Heart right ventricle (tissue), 16 donors: ENCODE measurements at regions not wholly inside any gene's neighbourhood (a gene's known extent, or its start where the extent isn't known, plus 50 kb on each side); places are given as distances from the start of the nearest gene placed in this dataset.

Experiments
- ATAC-seq, 8 donors: fragments of 200-7000 bp; cut with Tn5 transposase; one replicate each; pipeline ENCODE4 v1.9.1; 2020; ENCODE audit warnings: mild to moderate bottlenecking in 8 of 8, moderate library complexity in 8 of 8, moderate number of reproducible peaks in 1 of 8
- DNase-seq, 2 donors: peaks; one replicate each; pipeline ENCODE4 v3.0.0-alpha.2; 2020
- H3K27ac ChIP-seq, 10 donors: fragments of 200-600 bp; sonication (generic) in 2 of 10; one replicate each; pipeline versions ENCODE4 v1.5.0 to v1.8.0; 2020 to 2022; ENCODE audit warnings: mild to moderate bottlenecking in 3 of 10
- H3K27me3 ChIP-seq, 7 donors: fragments of 200-600 bp; one replicate each; pipeline ENCODE4 v1.8.0; 2021 to 2022; ENCODE audit warnings: mild to moderate bottlenecking in 2 of 7
- H3K36me3 ChIP-seq, 9 donors: fragments of 200-600 bp; sonication (generic) in 1 of 9; one replicate each; pipeline versions ENCODE4 v1.5.0 to v1.8.0; 2020 to 2022; ENCODE audit warnings: mild to moderate bottlenecking in 2 of 9
- H3K4me1 ChIP-seq, 9 donors: fragments of 200-600 bp; sonication (generic) in 1 of 9; one replicate each; pipeline versions ENCODE4 v1.5.0 to v1.8.0; 2020 to 2022; ENCODE audit warnings: mild to moderate bottlenecking in 4 of 9
- H3K4me3 ChIP-seq, 10 donors: fragments of 200-600 bp; sonication (generic) in 2 of 10; one replicate each; pipeline versions ENCODE4 v1.5.0 to v1.8.0; 2020 to 2022; ENCODE audit warnings: mild to moderate bottlenecking in 7 of 10, moderate library complexity in 2 of 10
- H3K9me3 ChIP-seq, 11 donors: fragments of 200-600 bp in 10 of 11; sonication (generic) in 2 of 11; one replicate each; pipeline versions ENCODE4 v1.5.0 to v1.8.0; 2013 to 2022; ENCODE audit warnings: mild to moderate bottlenecking in 2 of 11, control low read depth in 1 of 11, moderate library complexity in 1 of 11
- CTCF ChIP-seq, 9 donors: fragments of 200-600 bp; sonication (generic) in 2 of 9; IDR thresholded peaks; one replicate each; pipeline versions ENCODE4 v1.5.0 to v1.8.0; 2021 to 2022; ENCODE audit warnings: antibody characterized with exemption in 9 of 9, mild to moderate bottlenecking in 5 of 9, moderate library complexity in 1 of 9
- WGBS, 2 donors: extraction: QIAGEN DNeasy Blood & Tissue Kit; methylation state at CpG; one replicate each; pipeline ENCODE4 v1.1.7; 2013; ENCODE audit warnings: inconsistent platforms in 1 of 2; 5-methylcytosine and 5-hydroxymethylcytosine counted together
- intact Hi-C, 10 donors: fragments of 100-400 bp; cut with DNase I; formaldehyde crosslinking; loops; one replicate each; pipeline versions ENCODE4 v1.11.1 to v1.14.2; 2022
- donor health status: Arrhythmogenic right ventricular cardiomyopathy.
- donor health status: ischemic (EF 13 %, LVEDD 7.1; RV severe dilation, severe dysfunction).
- donor health status: healthy with polysubstance abuse.
- donor health status: DM: no; HTN: yes; CAD: no.
- donor health status: DM: no; HTN: no; CAD: no.
- donor health status: ischemic (EF 25% LVEDD 6.9; RV normal size, moderate dysfunction).
- donor health status: ischemic (EF 25% LVEDD 5.7; RV mildly dilated, moderate dysfunction).
- donor health status: healthy.
- donor health status: DM: yes; HTN: yes; CAD: no.
- donor health status: Ischemic cardiomyopathy.
- donor health status: ischemic (EF 35%, LVEDD 5.7; RV mildly dilated, moderate dysfunction).
- donor health status: nonischemic (EF 11% LVEDD 7.7; RV severe dilation, severe dysfunction).
- donor health status: DM: yes; HTN: yes; CAD: no.
- donor health status: PGD.
- donor health status: ischemic (EF 29% LVEDD 5.4; RV normal size, mild dysfunction).
- donor health status: nonischemic (EF 23%, LVEDD 6.1; RV moderate dilation, normal function).

DNA sequence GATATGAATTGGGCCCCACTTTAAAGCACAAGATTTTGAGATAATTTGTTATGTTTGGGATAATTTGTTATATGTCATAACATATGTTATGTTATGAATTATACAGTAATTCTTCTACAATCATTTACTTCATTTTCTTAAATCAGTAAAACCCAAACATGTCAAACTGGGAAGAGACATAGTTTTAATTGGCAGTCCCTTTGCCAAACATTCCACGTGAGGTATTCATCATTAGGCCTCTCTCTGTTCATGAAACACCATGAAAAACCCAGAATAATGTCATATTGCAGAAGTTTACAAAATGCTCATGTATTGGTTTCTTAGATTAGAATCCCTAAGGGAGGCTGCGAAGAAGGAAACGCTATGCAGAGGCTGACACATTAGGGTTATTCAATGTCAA lies 89.4 kb upstream of the PDE10A start:
- DNase-seq, result no peak
- Histone ChIP-seq H3K4me3 (no peak overlapping the region), H3K27me3 (no peaks in the 10 kb centered on the region), H3K9me3 (peaks cover 0 to 4% (median 0%) of the 10 kb centered on the region in 11 donors), H3K4me1 (no peaks in the 10 kb centered on the region), H3K36me3 (no peaks in the 10 kb centered on the region), H3K27ac (no peak overlapping the region)
- no peak for ATAC-seq
- TF ChIP-seq CTCF (IDR thresholded peaks at IDR 0.05), result no peak
- intact Hi-C loops, result no loop called here
- WGBS, 2 donors, result 87 to 94% methylated on average over 3 of the region's 3 CpGs

- intact Hi-C loops, result no loop called here
- H3K36me3 ChIP-seq, result no peaks in the 10 kb centered on the region
- H3K27ac ChIP-seq, result no peak overlapping the region
- H3K4me1 ChIP-seq, result no peaks in the 10 kb centered on the region
- DNase-seq (no peak), ATAC-seq (no peak)
- no peak for TF ChIP-seq CTCF (IDR thresholded peaks at IDR 0.05)
- H3K27me3 ChIP-seq, result no peaks in the 10 kb centered on the region
- no peak overlapping the region for H3K4me3 ChIP-seq
- peaks cover 0 to 4% (median 0%) of the 10 kb centered on the region in 11 donors for H3K9me3 ChIP-seq
- WGBS, 2 donors, result 89 to 90% methylated on average over 7 of the region's 7 CpGs
These were observed 88.4 kb upstream of the PDE10A start for GRCh38 chr6:165751486-165751885.

DNA sequence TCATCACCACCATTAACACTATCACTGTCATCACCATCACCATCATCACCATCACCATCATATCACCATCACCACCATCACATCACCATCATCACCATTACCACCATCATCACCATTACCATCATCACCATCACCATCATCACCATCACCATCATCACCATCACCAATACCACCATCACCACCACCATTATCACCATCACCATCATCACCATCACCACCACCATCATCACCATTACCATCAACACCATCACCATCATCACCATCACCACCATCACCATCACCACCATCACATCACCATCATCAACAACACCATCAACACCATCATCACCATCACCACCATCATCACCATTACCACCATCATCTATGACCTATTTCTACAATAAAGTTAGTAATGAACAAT lies 86.1 kb upstream of the PDE10A start:
- no peak for TF ChIP-seq CTCF (IDR thresholded peaks at IDR 0.05)
- ATAC-seq, result no peak
- intact Hi-C loops, result no loop called here

DNA sequence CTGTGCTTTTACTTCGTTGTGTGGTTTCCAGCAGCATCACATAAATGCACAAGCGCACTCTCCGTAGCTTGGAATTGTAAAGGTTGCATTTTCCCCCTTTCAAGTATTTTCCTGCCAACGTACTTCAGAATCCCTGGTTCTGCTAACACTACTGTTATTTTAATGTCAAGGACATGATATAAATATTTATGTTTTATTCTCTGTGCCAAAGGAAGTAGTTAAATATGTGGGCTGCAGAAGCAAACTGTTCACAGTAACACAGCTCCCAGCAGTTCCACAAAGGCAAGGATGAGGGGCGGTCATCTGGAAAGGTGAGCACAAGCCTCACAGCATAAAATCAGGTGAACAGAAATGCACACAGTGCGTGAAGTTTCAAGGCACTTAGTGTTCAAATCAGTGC lies 85.3 kb upstream of the PDE10A start:
- Histone ChIP-seq H3K27me3 (no peaks in the 10 kb centered on the region), H3K27ac (no peak overlapping the region), H3K9me3 (peaks cover 0 to 4% (median 0%) of the 10 kb centered on the region in 11 donors), H3K36me3 (no peaks in the 10 kb centered on the region), H3K4me1 (peaks cover 0 to 13% (median 6%) of the 10 kb centered on the region in 9 donors), H3K4me3 (no peak overlapping the region)
- no peak for TF ChIP-seq CTCF (IDR thresholded peaks at IDR 0.05)
- ATAC-seq (no peak), DNase-seq (no peak)
- intact Hi-C loops, result no loop called here
- 88% methylated on average over 6 of the region's 6 CpGs for WGBS, 2 donors

More for the DNA sequence above, 86.1 kb upstream of the PDE10A start:
- no peak overlapping the region for H3K27ac ChIP-seq
- H3K27me3 ChIP-seq, result no peaks in the 10 kb centered on the region
- peaks cover 0 to 4% (median 0%) of the 10 kb centered on the region in 11 donors for H3K9me3 ChIP-seq
- H3K4me3 ChIP-seq, result no peak overlapping the region
- H3K36me3 ChIP-seq, result no peaks in the 10 kb centered on the region
- peaks cover 0 to 10% (median 5%) of the 10 kb centered on the region in 9 donors for H3K4me1 ChIP-seq
- no peak for DNase-seq
